ENCODE measurements at regions not wholly inside any gene's neighbourhood (a gene's known extent, or its start where the extent isn't known, plus 50 kb on each side); places are given as distances from the start of the nearest gene placed in this dataset.

- DNase-seq (ENCODE audit: extremely low spot score): no peak
- no peak overlapping the region for H3K4me3 ChIP-seq
- H3K36me3 ChIP-seq: no peaks in the 10 kb centered on the region
- peak overlapping the region in 3 of 4 donors; percentile 30 to 46 (median 33) for H3K27ac ChIP-seq (replicated peaks in 1 of 4)
- H3K4me1 ChIP-seq: peaks cover 4 to 26% (median 18%) of the 10 kb centered on the region in 4 donors
- TF ChIP-seq EP300 (IDR thresholded peaks at IDR 0.05): no peak
- TF ChIP-seq POLR2A (IDR thresholded peaks at IDR 0.05; ENCODE audit: low read depth): no peak
- WGBS: 62% methylated on average over 10 of the region's 10 CpGs
- no peaks in the 10 kb centered on the region for H3K9me3 ChIP-seq
- H3K27me3 ChIP-seq: no peaks in the 10 kb centered on the region
- intact Hi-C loops (cut with DNase I): no loop called here
Observed at GRCh38 chr3:72082776-72083462, 298.0 kb upstream of the PROK2 start.

- H3K36me3 ChIP-seq: no peaks in the 10 kb centered on the region
- H3K4me1 ChIP-seq: peaks cover 4 to 26% (median 18%) of the 10 kb centered on the region in 4 donors
- H3K27ac ChIP-seq (replicated peaks in 1 of 4): peak overlapping the region in 3 of 4 donors; percentile 30 to 46 (median 33)
- no peaks in the 10 kb centered on the region for H3K27me3 ChIP-seq
- H3K4me3 ChIP-seq: no peak overlapping the region
- no peak for DNase-seq (ENCODE audit: extremely low spot score)
- 34% methylated on average over 8 of the region's 8 CpGs for WGBS
- TF ChIP-seq POLR2AphosphoS5 (IDR thresholded peaks at IDR 0.05) (no peak), CTCF (IDR thresholded peaks at IDR 0.05) (no peak), EP300 (IDR thresholded peaks at IDR 0.05) (no peak), POLR2A (IDR thresholded peaks at IDR 0.05; ENCODE audit: low read depth) (no peak)
- H3K9me3 ChIP-seq: no peaks in the 10 kb centered on the region
- intact Hi-C loops (cut with DNase I): no loop called here
Observed at GRCh38 chr3:72082186-72082715, 297.3 kb upstream of the PROK2 start.

GRCh38 chr3:72081471-72082185, 296.7 kb upstream of the PROK2 start:
- DNase-seq (ENCODE audit: extremely low spot score): no peak
- Histone ChIP-seq H3K27me3 (no peaks in the 10 kb centered on the region), H3K4me3 (no peak overlapping the region), H3K27ac (replicated peaks in 1 of 4) (peak overlapping the region in 3 of 4 donors; percentile 30 to 46 (median 33)), H3K9me3 (peaks cover 0 to 2% (median 0%) of the 10 kb centered on the region in 4 donors), H3K4me1 (peaks cover 4 to 26% (median 18%) of the 10 kb centered on the region in 4 donors), H3K36me3 (no peaks in the 10 kb centered on the region)
- WGBS: 75% methylated on average over 6 of the region's 6 CpGs
- intact Hi-C loops (cut with DNase I): no loop called here
- TF ChIP-seq POLR2AphosphoS5 (IDR thresholded peaks at IDR 0.05) (no peak), EP300 (IDR thresholded peaks at IDR 0.05) (no peak), CTCF (IDR thresholded peaks at IDR 0.05) (no peak), POLR2A (IDR thresholded peaks at IDR 0.05; ENCODE audit: low read depth) (no peak)

- no peaks in the 10 kb centered on the region for H3K27me3 ChIP-seq
- H3K4me1 ChIP-seq: peaks cover 4 to 26% (median 18%) of the 10 kb centered on the region in 4 donors
- DNase-seq (ENCODE audit: extremely low spot score): no peak
- H3K27ac ChIP-seq (replicated peaks in 1 of 4): no peak overlapping the region
- no peaks in the 10 kb centered on the region for H3K36me3 ChIP-seq
- no peak overlapping the region for H3K4me3 ChIP-seq
- intact Hi-C loops (cut with DNase I): no loop called here
- no peak for TF ChIP-seq CTCF (IDR thresholded peaks at IDR 0.05)
- 87% methylated on average over 5 of the region's 5 CpGs for WGBS
- peaks cover 0 to 10% (median 3%) of the 10 kb centered on the region in 4 donors for H3K9me3 ChIP-seq
Observed at GRCh38 chr3:72080800-72081199, 295.9 kb upstream of the PROK2 start.

- WGBS: 73% methylated on average over 3 of the region's 3 CpGs
- no peak overlapping the region for H3K4me3 ChIP-seq
- no peak for DNase-seq (ENCODE audit: extremely low spot score)
- intact Hi-C loops (cut with DNase I): no loop called here
- H3K27ac ChIP-seq (replicated peaks in 1 of 4): no peak overlapping the region
- TF ChIP-seq POLR2AphosphoS5 (IDR thresholded peaks at IDR 0.05): no peak
- no peak for TF ChIP-seq CTCF (IDR thresholded peaks at IDR 0.05)
- TF ChIP-seq POLR2A (IDR thresholded peaks at IDR 0.05; ENCODE audit: low read depth): no peak
- TF ChIP-seq EP300 (IDR thresholded peaks at IDR 0.05): no peak
- no peaks in the 10 kb centered on the region for H3K36me3 ChIP-seq
- no peaks in the 10 kb centered on the region for H3K27me3 ChIP-seq
- H3K9me3 ChIP-seq: peaks cover 0 to 17% (median 7%) of the 10 kb centered on the region in 4 donors
- H3K4me1 ChIP-seq: peaks cover 4 to 26% (median 18%) of the 10 kb centered on the region in 4 donors
Observed at GRCh38 chr3:72080095-72080494, 295.1 kb upstream of the PROK2 start.

Measured in esophagus muscularis mucosa (tissue), 4 donors.